ENCODE measurements at regions not wholly inside any gene's neighbourhood (a gene's known extent, or its start where the extent isn't known, plus 50 kb on each side); places are given as distances from the start of the nearest gene placed in this dataset.

DNA sequence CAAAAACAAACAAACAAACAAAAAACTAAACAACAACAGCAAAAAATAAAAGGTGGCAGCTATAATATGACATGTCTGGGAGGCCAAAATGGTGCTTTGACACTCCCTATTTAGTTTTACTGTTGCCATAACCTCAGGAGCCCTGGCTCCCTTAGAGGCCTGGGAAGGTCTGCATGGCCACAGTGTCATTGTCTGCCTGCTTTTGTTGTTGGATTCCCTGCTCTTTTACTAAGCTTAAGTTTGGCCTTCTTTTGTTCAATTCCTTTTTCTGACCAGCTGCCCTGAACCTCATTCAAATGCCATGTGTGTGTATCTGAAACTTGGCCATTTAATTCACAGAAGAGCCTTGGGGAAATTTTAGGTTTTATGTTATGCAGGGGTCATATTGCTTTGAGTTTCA lies 458.2 kb downstream of the TMEM232 start:
- ATAC-seq: no peak
- ChIA-PET POLR2A (no interaction called here), CTCF (no interaction called here)
- in situ Hi-C loops (cut with HindIII; ENCODE audit: low pct_unique_long_range_greater_than_20kb, low sequenced_read_pairs): no loop called here
- no peak for TF ChIP-seq TCF7L2 (IDR thresholded peaks at IDR 0.05; ENCODE audit: low read depth, low read length)
- TF ChIP-seq, protein P1, sequence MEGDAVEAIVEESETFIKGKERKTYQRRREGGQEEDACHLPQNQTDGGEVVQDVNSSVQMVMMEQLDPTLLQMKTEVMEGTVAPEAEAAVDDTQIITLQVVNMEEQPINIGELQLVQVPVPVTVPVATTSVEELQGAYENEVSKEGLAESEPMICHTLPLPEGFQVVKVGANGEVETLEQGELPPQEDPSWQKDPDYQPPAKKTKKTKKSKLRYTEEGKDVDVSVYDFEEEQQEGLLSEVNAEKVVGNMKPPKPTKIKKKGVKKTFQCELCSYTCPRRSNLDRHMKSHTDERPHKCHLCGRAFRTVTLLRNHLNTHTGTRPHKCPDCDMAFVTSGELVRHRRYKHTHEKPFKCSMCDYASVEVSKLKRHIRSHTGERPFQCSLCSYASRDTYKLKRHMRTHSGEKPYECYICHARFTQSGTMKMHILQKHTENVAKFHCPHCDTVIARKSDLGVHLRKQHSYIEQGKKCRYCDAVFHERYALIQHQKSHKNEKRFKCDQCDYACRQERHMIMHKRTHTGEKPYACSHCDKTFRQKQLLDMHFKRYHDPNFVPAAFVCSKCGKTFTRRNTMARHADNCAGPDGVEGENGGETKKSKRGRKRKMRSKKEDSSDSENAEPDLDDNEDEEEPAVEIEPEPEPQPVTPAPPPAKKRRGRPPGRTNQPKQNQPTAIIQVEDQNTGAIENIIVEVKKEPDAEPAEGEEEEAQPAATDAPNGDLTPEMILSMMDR (IDR thresholded peaks at IDR 0.05): no peak
- no peak for TF ChIP-seq SIN3A (IDR thresholded peaks at IDR 0.05; ENCODE audit: borderline replicate concordance, insufficient read depth, low read depth, low read length)
- TF ChIP-seq, protein P2, sequence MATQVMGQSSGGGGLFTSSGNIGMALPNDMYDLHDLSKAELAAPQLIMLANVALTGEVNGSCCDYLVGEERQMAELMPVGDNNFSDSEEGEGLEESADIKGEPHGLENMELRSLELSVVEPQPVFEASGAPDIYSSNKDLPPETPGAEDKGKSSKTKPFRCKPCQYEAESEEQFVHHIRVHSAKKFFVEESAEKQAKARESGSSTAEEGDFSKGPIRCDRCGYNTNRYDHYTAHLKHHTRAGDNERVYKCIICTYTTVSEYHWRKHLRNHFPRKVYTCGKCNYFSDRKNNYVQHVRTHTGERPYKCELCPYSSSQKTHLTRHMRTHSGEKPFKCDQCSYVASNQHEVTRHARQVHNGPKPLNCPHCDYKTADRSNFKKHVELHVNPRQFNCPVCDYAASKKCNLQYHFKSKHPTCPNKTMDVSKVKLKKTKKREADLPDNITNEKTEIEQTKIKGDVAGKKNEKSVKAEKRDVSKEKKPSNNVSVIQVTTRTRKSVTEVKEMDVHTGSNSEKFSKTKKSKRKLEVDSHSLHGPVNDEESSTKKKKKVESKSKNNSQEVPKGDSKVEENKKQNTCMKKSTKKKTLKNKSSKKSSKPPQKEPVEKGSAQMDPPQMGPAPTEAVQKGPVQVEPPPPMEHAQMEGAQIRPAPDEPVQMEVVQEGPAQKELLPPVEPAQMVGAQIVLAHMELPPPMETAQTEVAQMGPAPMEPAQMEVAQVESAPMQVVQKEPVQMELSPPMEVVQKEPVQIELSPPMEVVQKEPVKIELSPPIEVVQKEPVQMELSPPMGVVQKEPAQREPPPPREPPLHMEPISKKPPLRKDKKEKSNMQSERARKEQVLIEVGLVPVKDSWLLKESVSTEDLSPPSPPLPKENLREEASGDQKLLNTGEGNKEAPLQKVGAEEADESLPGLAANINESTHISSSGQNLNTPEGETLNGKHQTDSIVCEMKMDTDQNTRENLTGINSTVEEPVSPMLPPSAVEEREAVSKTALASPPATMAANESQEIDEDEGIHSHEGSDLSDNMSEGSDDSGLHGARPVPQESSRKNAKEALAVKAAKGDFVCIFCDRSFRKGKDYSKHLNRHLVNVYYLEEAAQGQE (IDR thresholded peaks at IDR 0.05; ENCODE audit: insufficient read depth in 1 of 2, low read depth in 2 of 2, low read length in 1 of 2): no peak
- TF ChIP-seq POLR2AphosphoS5 (IDR thresholded peaks at IDR 0.05; ENCODE audit: low read depth, low read length): no peak
- intact Hi-C loops (cut with micrococcal nuclease; ENCODE audit: unreplicated experiment): no loop called here
- DNase-seq (ENCODE audit: low read depth, low spot score): no peak
- H3K9me3 ChIP-seq (ENCODE audit: control insufficient read depth, insufficient read depth, low read depth, low read length): no peaks in the 10 kb centered on the region
- no peaks in the 10 kb centered on the region for H3K4me1 ChIP-seq (ENCODE audit: control insufficient read depth, insufficient read depth, low read length)
- H3K36me3 ChIP-seq (ENCODE audit: control insufficient read depth, insufficient read depth, low read length): no peaks in the 10 kb centered on the region
- H3K27ac ChIP-seq (ENCODE audit: low read length): no peak overlapping the region
- no peak overlapping the region for H3K4me3 ChIP-seq (ENCODE audit: low read depth in 2 of 2, low read length in 2 of 2)
- BruUV-seq (replicated peaks): no TSS peak
- no peaks in the 10 kb centered on the region for H3K27me3 ChIP-seq (ENCODE audit: control insufficient read depth, insufficient read depth, low read length)

GRCh38 chr5:110268985-110269384 lies 457.5 kb downstream of the TMEM232 start:
- CTCF ChIA-PET: no interaction called here
- TF ChIP-seq TCF7L2 (IDR thresholded peaks at IDR 0.05; ENCODE audit: low read depth, low read length) (no peak), SIN3A (IDR thresholded peaks at IDR 0.05; ENCODE audit: borderline replicate concordance, insufficient read depth, low read depth, low read length) (no peak), POLR2AphosphoS5 (IDR thresholded peaks at IDR 0.05; ENCODE audit: low read depth, low read length) (no peak)
- TF ChIP-seq, protein P2 (IDR thresholded peaks at IDR 0.05; ENCODE audit: insufficient read depth in 1 of 2, low read depth in 2 of 2, low read length in 1 of 2): no peak
- TF ChIP-seq, protein P1 (IDR thresholded peaks at IDR 0.05): no peak

More at GRCh38 chr5:110268985-110269384, 457.5 kb downstream of the TMEM232 start:
- no peak overlapping the region for H3K4me3 ChIP-seq (ENCODE audit: low read depth in 2 of 2, low read length in 2 of 2)
- no peaks in the 10 kb centered on the region for H3K27me3 ChIP-seq (ENCODE audit: control insufficient read depth, insufficient read depth, low read length)
- intact Hi-C loops (cut with micrococcal nuclease; ENCODE audit: unreplicated experiment): no loop called here
- no peaks in the 10 kb centered on the region for H3K4me1 ChIP-seq (ENCODE audit: control insufficient read depth, insufficient read depth, low read length)
- no TSS peak for BruUV-seq (replicated peaks)
- POLR2A ChIA-PET: no interaction called here
- DNase-seq (ENCODE audit: low read depth, low spot score) (no peak), ATAC-seq (no peak)
- no peaks in the 10 kb centered on the region for H3K36me3 ChIP-seq (ENCODE audit: control insufficient read depth, insufficient read depth, low read length)
- H3K27ac ChIP-seq (ENCODE audit: low read length): no peak overlapping the region
- in situ Hi-C loops (cut with HindIII; ENCODE audit: low pct_unique_long_range_greater_than_20kb, low sequenced_read_pairs): no loop called here
- H3K9me3 ChIP-seq (ENCODE audit: control insufficient read depth, insufficient read depth, low read depth, low read length): no peaks in the 10 kb centered on the region

Data from Panc1 (cell line).